DMS79 (cell line): ENCODE measurements at regions not wholly inside any gene's neighbourhood (a gene's known extent, or its start where the extent isn't known, plus 50 kb on each side); places are given as distances from the start of the nearest gene placed in this dataset.

Source experiments
- DNase-seq: peaks from one replicate; lab custom pipeline; 2025; lab: John Stamatoyannopoulos, UW

GRCh38 chr3:5270666-5271371 lies 83.3 kb downstream of the EDEM1 start:
- no peak for DNase-seq

DNA sequence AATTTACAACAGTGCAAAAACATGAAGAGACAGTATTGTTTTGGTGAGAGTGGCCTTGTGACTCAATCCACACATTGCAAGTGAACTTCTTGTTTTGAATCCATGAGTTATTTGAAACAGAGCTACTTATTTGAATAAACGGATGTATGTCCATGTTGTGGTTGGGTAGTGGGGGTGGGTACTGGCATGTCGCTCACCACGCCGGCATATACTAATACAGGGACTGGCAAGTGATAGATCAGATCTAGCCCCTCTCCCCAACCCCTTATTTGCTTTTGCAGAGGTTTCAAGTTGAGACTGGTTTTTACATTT lies 83.8 kb downstream of the EDEM1 start:
- no peak for DNase-seq

DNA sequence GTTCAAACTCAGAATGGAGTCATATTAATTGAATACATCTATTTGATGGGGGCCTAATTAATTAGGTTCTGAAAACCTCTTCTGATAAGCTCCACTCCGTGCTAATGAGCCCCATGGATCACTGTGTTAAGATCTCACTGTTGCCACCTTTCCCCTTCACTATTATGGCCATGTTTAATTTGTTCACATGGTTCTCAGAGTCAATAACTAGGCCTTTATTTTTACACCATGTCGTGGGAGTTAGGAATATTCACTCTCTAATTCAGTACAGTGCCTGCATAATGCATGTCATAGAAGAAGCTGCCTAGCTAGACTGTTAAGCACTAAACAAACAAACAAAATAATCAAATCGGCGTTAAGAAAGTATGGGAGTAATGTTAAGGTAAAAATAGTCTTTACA lies 84.9 kb downstream of the EDEM1 start:
- no peak for DNase-seq

DNA sequence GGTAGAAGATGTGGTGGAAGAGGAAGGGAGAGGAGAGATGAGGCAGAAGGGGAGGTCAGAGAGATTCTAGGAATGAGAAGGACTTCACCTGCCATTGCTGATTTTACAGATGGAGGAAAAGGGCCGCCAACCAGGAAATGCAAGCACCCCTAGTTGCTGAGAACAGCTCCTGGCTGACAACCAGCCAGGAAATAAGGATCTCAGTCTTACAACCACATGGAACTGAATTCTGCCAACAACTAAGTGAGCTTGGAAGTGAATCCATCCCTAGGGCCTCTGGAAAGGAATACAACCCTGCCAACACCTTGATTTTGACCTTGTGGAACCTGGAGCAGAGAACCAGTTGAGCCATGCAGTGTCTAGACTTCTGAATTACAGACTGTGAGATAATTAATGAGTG lies 86.6 kb downstream of the EDEM1 start:
- DNase-seq: no peak

DNA sequence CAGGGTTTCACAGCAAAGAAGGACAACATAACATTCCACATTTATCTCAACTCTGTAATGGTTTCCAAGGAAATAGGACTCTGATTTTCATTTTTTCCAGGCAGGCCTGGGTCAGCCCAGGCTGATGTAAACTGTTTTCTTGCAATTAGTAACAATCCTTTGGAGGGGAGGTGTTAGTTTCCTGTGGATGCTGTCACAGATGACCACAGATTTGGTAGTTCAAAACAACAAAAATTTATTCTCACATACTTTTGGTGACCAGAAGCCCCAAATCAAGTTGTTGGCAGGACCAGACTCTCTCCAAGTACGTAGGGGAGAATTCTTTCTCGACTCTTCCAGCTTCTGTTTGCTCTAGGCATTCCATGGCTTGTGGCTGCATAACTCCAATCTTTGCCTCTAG lies 88.0 kb downstream of the EDEM1 start:
- no peak for DNase-seq

DNA sequence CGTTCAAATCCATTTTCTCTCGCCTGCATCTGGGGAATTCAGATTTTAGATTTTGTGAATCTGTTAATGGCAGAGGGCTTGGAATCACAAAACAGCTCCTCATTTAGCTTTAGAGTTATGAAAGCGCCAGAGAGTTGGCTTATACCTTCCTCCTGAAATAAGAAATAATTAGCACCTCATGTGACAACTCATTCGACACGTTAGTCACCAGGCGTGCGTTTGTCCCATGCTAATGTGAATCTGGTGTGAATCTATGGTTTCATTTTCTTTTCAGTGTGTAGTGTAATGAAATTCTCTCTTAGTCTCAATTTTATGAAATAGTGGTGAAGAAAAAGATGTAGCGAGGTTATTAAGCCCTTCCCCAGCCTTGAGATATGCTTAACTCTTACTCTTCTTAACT lies 89.4 kb downstream of the EDEM1 start:
- DNase-seq: no peak

DNA sequence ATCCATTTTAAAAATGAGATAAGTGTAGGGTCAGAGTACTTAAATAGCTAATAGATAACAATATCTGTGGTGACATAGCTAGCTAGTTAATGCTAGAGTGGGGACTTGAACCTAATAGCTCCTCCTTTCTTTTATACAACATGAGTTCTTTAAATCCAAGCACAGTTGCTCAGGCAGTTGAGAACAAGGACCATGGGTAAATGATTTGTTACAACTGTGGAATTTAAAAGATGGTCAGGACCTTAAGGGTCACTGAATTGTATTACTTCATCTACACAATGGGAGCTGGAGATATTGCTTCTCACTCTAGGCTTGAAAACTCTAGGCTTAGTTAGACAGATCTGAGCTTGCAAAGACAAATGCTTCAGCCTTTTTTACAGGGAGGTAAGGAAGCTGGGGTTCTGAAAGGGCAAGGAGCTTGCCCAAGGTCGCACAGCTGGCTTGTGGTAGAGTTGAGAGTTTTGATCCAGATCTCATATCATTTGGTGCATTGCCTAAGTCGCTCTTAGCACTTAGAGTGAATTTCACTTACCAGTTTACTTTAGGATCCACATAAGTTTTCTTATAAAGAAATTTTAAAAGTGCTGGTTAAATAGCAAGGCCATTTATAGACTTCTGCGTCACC lies 90.2 kb downstream of the EDEM1 start:
- no peak for DNase-seq

DNA sequence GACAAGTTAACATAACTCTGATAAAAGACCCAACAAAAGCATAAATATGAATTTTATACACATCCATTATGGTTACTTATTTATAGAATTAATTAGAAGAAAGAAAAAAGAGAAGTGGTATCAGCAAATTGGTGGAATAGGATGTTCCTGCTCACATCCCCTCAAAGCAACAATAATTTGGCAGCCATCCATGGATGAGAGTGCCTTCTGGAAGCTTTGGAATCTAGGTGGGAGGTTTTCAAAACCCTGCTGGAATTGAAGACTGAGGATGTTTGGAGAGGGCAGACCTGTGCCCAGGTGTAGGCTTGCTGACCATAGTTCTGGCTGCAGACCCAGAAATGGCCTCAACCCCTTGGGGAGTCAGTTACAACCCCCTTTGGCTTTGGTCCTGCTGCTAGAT lies 91.2 kb downstream of the EDEM1 start:
- DNase-seq: no peak

DNA sequence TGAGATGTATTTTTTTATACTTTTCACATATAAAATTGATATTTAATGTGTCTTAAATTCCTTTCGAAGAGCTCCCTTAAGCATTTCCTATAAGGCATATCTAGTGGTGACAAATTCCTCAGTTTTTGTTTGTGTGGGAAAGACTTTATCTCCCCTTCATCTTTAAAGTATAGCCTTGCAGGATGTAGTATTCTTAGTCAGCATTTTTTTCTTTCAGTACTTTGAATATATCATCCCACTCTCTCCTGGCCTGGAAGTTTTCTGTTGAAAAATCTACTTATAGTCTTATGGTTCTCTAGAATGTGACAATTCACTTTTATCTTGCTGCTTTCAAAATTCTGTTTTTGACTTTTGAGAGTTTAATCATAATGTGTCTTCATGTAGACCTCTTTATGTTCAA lies 95.2 kb downstream of the EDEM1 start:
- no peak for DNase-seq

- no peak for DNase-seq
Measured at GRCh38 chr3:5285439-5285838, 97.9 kb downstream of the EDEM1 start.

GRCh38 chr3:5290915-5291314 lies 103.4 kb downstream of the EDEM1 start:
- no peak for DNase-seq

- no peak for DNase-seq
Measured at GRCh38 chr3:5292512-5292911, 105.0 kb downstream of the EDEM1 start.

GRCh38 chr3:5293207-5293606 lies 105.7 kb downstream of the EDEM1 start:
- DNase-seq: no peak

DNA sequence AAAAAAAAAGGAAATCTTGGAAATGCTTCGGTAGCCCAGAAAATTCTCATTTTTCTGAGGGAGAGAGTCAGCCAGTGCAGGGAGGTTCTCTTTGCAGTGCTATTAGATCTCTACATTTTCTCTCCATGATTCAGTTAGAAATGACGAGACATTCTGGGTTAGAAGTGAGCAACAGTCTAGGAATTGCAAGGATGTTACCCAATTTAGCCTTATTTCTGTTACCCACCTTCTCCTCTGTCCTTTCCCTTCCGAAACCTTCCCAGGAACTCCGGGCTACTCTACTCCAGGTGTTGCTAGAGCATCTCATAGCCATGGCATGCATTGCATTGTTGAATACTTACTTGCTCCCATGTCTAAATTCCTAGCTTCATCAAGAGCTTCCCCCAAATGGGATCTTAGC lies 106.8 kb downstream of the EDEM1 start:
- DNase-seq: no peak

- DNase-seq: no peak
Measured at GRCh38 chr3:5295191-5295690, 107.7 kb downstream of the EDEM1 start.

DNA sequence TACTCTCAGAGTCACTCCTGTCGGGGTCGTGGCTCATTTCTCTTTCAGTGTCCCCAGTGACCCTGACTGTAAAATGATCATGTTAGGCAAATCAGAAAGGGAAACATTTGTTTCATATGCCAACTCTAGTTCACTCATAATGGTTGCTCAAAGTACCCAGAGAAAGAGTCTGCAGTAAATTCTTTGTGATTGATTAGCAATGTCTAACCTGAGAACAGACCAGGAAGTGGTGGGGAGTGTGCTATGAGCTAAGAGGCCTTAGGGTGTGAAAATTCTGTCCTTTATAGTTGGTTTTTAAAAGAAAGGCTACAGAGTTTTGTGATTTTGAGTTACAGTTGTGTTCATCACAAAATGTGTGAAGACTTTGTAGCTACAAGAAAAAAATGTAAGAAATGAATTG lies 108.9 kb downstream of the EDEM1 start:
- DNase-seq: no peak

GRCh38 chr3:5297895-5298294 lies 110.4 kb downstream of the EDEM1 start:
- DNase-seq: no peak

DNA sequence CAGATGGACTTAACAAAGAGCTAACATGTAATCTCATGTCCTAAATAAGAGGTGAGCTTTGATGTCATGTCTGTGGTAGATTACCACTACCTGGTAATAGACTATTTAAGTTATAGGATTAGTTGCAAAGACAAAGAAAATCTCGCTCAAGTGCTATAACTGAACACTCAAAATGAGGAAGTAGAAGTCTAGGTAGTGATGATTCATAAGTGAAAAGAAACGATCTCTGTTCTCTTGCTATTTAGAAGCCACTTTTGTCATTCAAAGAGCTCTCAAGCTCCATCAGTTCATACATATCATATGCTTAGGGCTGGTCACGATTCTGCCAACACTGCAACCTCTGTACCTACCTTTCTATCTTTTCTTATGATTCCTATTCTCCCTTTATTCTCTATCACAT lies 110.9 kb downstream of the EDEM1 start:
- no peak for DNase-seq

DNA sequence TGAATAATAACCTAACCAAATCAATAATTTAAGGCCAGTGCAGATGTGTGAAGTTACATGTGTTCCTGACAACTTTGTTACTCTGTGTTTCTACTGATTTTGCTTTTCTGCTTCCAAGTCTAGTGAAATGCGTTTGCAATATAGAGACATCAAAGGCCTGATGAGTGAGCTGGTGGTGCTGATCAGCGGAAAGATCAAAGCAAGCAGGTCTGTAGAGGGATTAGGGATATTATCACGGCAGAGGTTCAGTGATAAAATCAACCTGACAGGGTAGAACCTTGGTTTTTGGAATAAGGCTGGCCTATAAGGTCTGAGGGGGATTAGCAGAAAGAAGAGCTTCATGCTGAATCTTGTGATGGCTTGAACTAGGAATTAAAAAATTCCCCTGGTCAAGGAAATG lies 111.7 kb downstream of the EDEM1 start:
- DNase-seq: no peak

- no peak for DNase-seq
Measured at GRCh38 chr3:5300638-5301037, 113.1 kb downstream of the EDEM1 start.

DNA sequence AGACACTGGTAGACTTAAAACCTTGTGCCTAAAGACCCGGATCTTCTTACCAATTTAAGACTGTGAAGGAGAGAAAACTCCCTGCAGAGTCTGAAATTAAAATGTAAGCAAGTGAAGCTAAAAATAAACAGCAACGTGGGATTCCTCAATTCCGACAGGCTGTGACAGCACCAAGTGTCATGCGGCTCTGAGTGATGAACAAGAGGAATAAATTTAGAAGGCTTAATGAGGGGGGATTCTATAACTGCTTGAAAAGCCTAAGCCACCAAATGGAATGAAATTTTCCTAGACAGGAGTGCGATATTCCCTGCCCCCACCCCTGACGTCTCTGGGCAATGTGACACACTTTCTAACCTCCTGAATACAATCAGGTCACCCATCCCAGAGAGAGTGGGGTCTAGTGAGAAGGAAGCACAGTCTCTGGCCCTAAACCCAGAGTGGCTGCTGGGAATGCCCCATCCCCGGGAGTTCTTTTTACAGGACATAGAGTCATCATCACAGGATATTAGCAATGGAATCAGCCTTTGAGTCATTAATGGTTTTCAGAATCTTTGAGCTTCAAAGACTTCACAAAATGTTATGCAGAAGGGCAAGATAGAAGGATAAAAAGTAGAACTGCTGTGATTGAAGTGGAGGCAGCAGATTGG lies 114.3 kb downstream of the EDEM1 start:
- DNase-seq: no peak

DNA sequence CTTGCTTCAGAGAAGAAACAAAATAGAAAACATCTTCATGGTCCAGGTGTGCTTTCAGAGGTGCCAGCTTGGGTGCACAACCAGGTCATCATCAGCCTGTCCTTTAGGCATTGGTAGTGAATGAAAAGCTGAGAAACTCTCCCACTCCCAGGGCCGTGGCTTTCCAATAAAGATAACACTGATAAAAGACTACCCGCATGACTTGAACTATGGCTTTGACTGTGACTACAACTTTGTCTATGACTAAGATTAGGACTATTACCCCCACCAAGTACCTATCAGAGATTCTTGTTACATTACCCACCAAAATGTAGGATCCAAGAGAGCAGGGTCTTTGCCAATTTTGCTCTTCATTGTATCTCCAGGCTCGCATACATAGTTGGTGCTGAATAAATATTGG lies 115.2 kb downstream of the EDEM1 start:
- DNase-seq: no peak

GRCh38 chr3:5304188-5304587 lies 116.7 kb downstream of the EDEM1 start:
- no peak for DNase-seq
